ENCODE measurements at regions not wholly inside any gene's neighbourhood (a gene's known extent, or its start where the extent isn't known, plus 50 kb on each side); places are given as distances from the start of the nearest gene placed in this dataset.

DNA sequence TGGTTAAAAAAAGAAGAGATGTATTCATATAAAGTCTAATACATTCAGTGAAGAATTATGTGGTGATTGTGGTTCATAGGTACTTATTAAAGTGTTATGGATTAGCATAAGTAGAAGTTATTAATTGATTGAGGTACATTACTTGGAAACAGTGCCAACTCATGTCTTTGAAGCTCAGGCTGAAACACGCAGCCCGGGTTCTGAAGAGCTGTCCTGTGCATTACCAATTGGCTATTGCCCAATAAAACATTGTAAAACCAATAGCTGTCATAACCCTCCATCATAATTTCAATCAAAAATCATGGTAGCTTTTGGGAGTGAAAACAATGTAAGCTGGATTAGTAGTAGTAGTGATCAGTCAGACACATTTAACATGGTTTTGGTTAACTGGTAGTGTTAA is 560.1 kb downstream of the MCTP2 start:
- ChIA-PET POLR2A (ENCODE audit: low non-redundant PET) (no interaction called here), CTCF (no interaction called here)
- DNase-seq (ENCODE audit: low spot score), result no peak
- no peaks in the 10 kb centered on the region for H3K27me3 ChIP-seq (replicated peaks; ENCODE audit: insufficient read depth, low read depth, low read length, poor library complexity)
- intact Hi-C loops (cut with micrococcal nuclease; ENCODE audit: unreplicated experiment), result no loop called here
- no peaks in the 10 kb centered on the region for H3K9me3 ChIP-seq (ENCODE audit: low read depth, low read length, poor library complexity, severe bottlenecking)
- no peaks in the 10 kb centered on the region for H3K4me1 ChIP-seq (ENCODE audit: insufficient read depth, low read length, poor library complexity, severe bottlenecking)
- BruUV-seq (replicated peaks), result no TSS peak
- H3K27ac ChIP-seq (ENCODE audit: low read depth, low read length, poor library complexity, severe bottlenecking), result no peak overlapping the region
- H3K36me3 ChIP-seq (ENCODE audit: insufficient read depth, low read length, poor library complexity, severe bottlenecking), result no peaks in the 10 kb centered on the region
- TF ChIP-seq EZH2 (IDR thresholded peaks at IDR 0.05; ENCODE audit: borderline replicate concordance, low read depth, low read length, poor library complexity, severe bottlenecking), result no peak
- TF ChIP-seq, protein P1, sequence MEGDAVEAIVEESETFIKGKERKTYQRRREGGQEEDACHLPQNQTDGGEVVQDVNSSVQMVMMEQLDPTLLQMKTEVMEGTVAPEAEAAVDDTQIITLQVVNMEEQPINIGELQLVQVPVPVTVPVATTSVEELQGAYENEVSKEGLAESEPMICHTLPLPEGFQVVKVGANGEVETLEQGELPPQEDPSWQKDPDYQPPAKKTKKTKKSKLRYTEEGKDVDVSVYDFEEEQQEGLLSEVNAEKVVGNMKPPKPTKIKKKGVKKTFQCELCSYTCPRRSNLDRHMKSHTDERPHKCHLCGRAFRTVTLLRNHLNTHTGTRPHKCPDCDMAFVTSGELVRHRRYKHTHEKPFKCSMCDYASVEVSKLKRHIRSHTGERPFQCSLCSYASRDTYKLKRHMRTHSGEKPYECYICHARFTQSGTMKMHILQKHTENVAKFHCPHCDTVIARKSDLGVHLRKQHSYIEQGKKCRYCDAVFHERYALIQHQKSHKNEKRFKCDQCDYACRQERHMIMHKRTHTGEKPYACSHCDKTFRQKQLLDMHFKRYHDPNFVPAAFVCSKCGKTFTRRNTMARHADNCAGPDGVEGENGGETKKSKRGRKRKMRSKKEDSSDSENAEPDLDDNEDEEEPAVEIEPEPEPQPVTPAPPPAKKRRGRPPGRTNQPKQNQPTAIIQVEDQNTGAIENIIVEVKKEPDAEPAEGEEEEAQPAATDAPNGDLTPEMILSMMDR (conservative IDR thresholded peaks at IDR 0.05; ENCODE audit: low read depth, low read length), result no peak
- no peak overlapping the region for H3K4me3 ChIP-seq (ENCODE audit: low read depth, low read length, poor library complexity, severe bottlenecking)

DNA sequence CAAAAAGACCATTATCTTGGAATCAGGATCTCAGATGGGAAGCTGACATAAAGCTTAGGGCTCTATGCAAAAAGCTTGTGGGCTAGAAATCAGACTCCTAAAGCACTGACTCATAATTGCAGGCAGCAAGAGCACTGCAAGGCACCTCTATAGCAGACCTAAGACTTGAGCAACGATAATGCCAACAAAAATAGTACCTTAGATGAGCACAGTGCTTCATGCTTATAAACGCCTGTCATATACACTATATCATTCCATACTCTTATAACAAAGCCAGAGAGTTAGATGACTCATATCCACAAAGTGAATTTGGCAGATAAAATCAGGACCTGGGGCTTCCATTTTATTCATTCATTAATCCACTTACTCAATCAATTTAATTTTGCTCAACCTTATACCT is 560.8 kb downstream of the MCTP2 start:
- no peak for DNase-seq (ENCODE audit: low spot score)
- Histone ChIP-seq H3K4me1 (ENCODE audit: insufficient read depth, low read length, poor library complexity, severe bottlenecking) (no peaks in the 10 kb centered on the region), H3K9me3 (ENCODE audit: low read depth, low read length, poor library complexity, severe bottlenecking) (no peaks in the 10 kb centered on the region), H3K27me3 (replicated peaks; ENCODE audit: insufficient read depth, low read depth, low read length, poor library complexity) (no peaks in the 10 kb centered on the region), H3K27ac (ENCODE audit: low read depth, low read length, poor library complexity, severe bottlenecking) (no peak overlapping the region), H3K4me3 (ENCODE audit: low read depth, low read length, poor library complexity, severe bottlenecking) (no peak overlapping the region), H3K36me3 (ENCODE audit: insufficient read depth, low read length, poor library complexity, severe bottlenecking) (no peaks in the 10 kb centered on the region)
- ChIA-PET POLR2A (ENCODE audit: low non-redundant PET) (no interaction called here), CTCF (no interaction called here)
- intact Hi-C loops (cut with micrococcal nuclease; ENCODE audit: unreplicated experiment), result no loop called here
- TF ChIP-seq, protein P1 (conservative IDR thresholded peaks at IDR 0.05; ENCODE audit: low read depth, low read length), result no peak
- TF ChIP-seq EZH2 (IDR thresholded peaks at IDR 0.05; ENCODE audit: borderline replicate concordance, low read depth, low read length, poor library complexity, severe bottlenecking), result no peak
- BruUV-seq (replicated peaks), result no TSS peak

DNA sequence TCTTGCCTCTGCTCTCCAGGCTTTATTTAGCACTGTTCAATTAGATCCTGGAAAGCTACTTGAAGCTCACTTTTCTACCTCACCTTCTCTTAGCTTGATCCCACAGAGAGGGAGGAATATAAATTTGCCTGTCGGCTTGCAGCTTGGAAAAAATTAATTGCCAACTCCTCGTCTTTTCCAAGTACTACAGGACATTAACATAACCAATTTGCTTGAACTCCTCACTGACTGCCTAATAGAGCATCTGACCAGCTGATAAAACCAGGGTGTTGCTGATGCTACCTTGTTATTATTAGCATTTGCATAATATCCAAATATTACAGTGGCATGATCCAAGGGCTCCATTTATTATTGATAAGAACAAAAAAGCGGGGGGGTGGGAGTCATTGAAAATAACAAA is 561.8 kb downstream of the MCTP2 start:
- H3K9me3 ChIP-seq (ENCODE audit: low read depth, low read length, poor library complexity, severe bottlenecking), result peaks cover 2% of the 10 kb centered on the region
- H3K4me3 ChIP-seq (ENCODE audit: low read depth, low read length, poor library complexity, severe bottlenecking), result no peak overlapping the region
- TF ChIP-seq EZH2 (IDR thresholded peaks at IDR 0.05; ENCODE audit: borderline replicate concordance, low read depth, low read length, poor library complexity, severe bottlenecking), result no peak
- TF ChIP-seq, protein P1 (conservative IDR thresholded peaks at IDR 0.05; ENCODE audit: low read depth, low read length), result no peak
- no peaks in the 10 kb centered on the region for H3K27me3 ChIP-seq (replicated peaks; ENCODE audit: insufficient read depth, low read depth, low read length, poor library complexity)
- BruUV-seq (replicated peaks), result no TSS peak
- H3K36me3 ChIP-seq (ENCODE audit: insufficient read depth, low read length, poor library complexity, severe bottlenecking), result no peaks in the 10 kb centered on the region
- CTCF ChIA-PET, result no interaction called here
- H3K27ac ChIP-seq (ENCODE audit: low read depth, low read length, poor library complexity, severe bottlenecking), result no peak overlapping the region
- intact Hi-C loops (cut with micrococcal nuclease; ENCODE audit: unreplicated experiment), result no loop called here
- no peaks in the 10 kb centered on the region for H3K4me1 ChIP-seq (ENCODE audit: insufficient read depth, low read length, poor library complexity, severe bottlenecking)
- DNase-seq (ENCODE audit: low spot score), result no peak
- POLR2A ChIA-PET (ENCODE audit: low non-redundant PET), result no interaction called here
